ENCODE measurements at regions not wholly inside any gene's neighbourhood (a gene's known extent, or its start where the extent isn't known, plus 50 kb on each side); places are given as distances from the start of the nearest gene placed in this dataset.

- TF ChIP-seq CTCF (conservative IDR thresholded peaks at IDR 0.05; ENCODE audit: low read length) (no peak), EZH2phosphoT487 (IDR thresholded peaks at IDR 0.05; ENCODE audit: borderline replicate concordance) (no peak)
These were observed 371.5 kb upstream of the RGS6 start for GRCh38 chr14:71560751-71561150.

All from Loucy (cell line).